Islet precursor cell (in vitro differentiated cells): ENCODE measurements at regions not wholly inside any gene's neighbourhood (a gene's known extent, or its start where the extent isn't known, plus 50 kb on each side); places are given as distances from the start of the nearest gene placed in this dataset.
A peak's percentile ranks its signal among the peaks of the same experiment; 100 is the strongest.

ENCODE experiments used
- DNase-seq: peaks from one replicate; pipeline ENCODE4 v3.0.0-alpha.2; 2018

DNA sequence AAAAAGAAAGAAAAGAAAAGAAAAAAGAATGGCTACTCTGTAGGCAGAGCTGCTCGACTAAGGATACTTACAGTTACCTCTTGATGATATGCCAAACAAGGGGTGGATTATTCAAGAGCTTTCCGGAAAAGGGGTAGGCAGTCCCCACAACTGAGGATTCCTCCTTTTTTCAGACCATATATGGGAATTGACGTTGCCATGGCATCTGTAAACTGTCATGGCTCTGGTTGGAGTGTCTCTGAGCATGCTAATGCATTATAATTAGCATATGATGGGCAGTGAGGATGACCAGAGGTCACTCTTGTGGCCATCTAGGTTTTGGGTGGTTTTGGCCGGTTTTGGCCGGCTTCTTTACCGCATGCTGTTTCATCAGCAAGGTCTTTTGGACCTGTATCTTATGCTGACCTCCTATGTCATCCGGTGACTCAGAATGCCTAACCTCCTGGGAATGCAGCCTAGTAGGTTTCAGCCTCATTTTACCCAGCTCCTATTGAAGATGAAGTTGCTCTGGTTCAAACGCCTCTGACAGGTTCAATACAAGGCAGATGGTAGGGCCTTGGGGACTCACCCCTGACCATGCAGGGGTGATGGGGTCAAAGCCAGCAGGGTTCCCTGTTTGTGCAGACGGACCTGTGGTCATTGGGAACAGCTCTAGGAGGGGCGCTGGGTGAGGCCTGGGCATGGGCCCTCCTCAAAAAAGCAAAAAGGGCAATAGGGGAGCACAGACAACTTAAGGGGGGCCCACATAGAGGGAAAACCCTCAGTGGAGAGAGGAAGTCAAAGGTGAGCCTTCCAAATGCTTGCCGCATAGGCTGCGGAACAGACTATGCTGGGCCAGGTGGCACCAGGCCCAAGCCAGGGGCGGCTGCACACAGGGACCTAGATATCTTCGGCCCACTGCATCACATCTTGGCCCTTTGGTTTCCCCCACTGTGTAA is 251.2 kb upstream of the RAB6C start:
- no peak for DNase-seq

DNA sequence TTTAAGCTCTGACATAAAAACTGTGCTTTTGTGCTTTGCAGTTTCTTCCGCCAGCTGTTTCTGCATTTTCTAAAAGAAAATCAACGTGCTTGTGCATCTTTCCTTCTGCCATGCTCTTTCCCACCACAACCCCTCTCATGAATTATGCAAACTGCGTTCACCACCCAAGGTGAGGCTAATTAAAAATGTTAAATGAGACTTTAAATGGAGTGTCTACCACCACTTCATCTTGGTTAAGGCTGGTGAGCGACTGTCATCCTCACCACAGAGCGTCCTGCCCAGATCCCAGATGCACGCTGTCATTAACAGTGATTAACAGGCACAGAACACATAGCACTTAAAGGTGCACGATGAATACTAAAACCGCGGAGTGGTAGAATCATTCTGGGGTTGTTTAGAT is 250.5 kb upstream of the RAB6C start:
- no peak for DNase-seq

DNA sequence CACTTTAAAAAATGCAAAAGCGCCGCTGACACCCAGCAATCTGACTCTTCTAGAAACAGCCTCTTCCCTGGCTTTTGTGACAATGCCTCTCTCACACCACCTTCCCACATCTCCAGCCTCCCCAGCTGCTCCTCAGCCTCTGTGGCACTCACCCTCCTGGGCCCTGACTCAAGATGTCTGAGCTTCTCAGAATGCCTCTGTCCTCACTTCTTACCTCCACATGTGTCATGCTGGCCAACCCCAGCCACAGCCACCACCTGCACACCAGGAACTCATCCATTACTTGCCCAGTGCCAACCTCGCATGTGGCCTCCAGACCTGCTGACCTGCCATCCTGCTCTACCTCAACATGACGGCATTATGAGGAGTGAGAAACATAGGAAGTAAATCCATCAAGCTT is 249.8 kb upstream of the RAB6C start:
- no peak for DNase-seq

DNA sequence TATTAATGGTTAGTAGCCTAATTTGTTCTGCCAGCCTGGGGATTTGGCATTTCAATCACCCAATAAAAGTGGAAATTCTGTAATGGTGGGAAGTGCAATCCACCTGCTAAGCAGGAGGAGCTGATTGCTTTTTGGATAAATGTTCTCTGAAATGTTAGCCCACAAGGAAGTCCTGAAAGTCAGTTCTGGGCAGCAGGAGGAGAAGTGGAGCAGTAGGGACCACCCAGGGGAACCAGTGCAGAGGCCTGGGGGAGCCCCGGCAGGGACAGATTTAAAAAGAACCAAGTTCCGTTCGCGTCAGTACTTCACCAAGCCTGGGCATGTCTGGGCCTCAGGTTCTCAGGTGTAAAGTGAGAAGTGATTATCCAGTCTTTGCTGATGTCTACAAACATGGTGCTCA is 248.5 kb upstream of the RAB6C start:
- peak; percentile 24 for DNase-seq

DNA sequence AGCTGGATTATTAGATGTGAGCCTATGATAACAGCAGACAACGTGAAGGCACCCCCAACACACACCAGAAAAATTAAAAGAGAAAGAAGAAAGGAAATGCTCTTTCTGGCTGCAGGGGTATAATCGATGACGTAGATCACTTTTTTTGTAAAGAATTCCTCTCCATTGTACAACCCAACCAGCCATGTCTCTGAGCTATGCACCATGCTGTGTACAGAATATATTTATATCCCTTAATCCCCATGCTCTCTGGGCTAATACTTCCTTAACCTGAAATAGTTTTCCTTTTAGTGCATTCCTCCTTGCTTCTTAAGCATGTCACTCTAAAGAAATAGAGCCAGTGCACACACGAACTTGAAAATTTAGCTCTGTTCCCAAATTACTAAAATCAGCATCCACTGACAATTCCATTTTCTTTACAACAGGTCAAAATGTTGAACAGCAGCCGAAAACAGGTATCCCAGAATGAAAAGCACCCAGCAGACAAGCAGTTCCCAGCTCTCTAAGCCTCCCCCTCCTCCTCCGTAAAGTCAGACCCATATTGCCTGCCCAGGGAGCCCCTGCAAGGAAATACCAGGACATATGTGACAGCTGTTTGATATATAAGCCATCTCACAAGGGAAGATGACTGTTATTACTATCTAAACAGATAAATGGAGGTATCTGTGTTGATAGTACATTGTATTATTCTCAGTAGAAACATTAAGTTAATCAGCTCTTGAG is 247.4 kb upstream of the RAB6C start:
- no peak for DNase-seq

DNA sequence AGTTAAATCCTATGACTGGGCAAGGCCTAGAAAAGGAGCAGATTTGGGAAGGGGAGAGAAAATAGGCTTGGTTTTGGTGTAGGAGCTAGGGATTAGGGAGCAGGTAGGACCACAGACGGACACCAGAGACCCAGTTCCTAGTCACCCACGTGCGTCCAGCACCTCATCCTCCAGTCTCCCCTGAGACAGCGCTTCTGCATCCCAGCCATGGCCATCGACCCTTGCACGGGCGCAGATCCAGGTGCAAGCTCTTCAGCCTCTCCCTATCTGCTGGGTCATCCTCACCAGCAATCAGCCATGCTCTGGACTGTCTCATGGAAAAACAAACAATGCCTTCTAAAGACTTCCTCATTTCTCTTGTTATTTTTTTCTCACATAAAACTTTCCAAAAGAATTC is 246.8 kb upstream of the RAB6C start:
- peak; percentile 22 for DNase-seq

DNA sequence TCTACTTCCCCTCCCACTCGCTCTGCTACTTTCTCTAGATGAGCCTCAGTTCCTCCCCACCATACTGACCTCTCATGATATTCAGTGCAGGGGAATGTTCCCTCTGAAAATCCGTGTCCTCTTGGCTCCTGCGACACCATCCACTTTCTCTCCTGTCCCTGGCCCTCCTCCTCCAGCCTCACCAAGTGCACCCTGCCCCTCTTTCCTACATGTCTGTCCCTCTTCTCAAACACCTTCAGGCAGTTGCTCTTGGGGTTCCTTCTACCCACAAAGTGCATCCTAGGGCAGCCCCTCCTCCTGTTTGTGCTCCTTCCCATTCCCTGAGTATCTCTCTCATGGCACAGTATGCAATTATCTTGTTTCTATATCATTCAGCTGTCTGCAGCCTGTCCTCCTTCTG is 246.4 kb upstream of the RAB6C start:
- DNase-seq = peak; percentile 27

DNA sequence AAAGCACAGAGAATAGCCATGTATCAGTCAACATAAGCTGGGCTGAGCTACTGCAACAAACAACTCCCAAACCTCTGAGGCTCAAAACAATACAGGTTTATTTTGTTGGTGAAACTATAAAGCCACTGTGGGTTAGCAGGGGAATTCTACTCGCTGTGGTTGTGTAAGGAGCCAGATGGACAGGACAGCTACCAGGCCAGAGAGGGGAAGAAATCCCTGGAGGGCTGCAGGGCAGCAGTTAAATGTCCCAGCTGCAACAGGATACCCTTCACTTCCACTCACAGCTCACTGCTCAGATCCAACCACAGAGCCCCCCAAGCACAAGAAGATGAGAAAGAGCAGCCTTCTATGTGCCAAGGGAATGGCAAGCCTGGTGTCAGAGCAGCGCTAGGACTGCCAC is 245.9 kb upstream of the RAB6C start:
- DNase-seq = no peak

DNA sequence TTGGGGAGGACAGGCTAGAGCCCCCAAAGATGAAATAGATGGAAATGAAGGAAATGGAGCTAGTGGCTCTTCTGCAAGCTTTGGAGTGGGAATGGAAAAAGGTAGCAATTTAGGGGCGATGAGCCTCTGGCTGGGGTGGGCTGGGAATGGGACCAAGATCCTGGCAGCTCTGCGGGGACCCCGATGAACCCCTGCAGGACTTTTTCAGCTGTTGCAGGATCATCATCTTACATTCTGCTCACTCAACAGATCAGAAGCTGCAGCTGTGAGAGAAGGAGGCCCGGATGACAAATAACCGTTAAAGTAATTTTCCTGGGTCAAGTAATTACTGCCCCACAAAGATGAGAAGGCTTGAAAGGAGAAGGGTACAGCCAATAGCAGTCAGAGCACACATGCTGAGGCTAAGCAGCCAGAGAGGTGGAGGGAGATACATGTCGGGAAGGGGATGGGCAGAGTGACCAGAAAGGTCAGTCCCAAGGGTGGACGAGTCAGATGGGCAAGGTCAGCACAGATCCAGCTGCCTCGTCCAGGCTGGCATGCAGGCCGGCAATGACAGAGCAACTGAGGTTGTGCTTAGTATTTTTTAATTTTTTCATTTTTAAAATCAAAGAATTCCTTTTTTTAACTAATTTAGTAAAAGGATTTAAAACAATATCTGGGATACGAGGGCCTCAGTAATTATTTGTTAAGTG is 245.0 kb upstream of the RAB6C start:
- DNase-seq = peak; percentile 19

DNA sequence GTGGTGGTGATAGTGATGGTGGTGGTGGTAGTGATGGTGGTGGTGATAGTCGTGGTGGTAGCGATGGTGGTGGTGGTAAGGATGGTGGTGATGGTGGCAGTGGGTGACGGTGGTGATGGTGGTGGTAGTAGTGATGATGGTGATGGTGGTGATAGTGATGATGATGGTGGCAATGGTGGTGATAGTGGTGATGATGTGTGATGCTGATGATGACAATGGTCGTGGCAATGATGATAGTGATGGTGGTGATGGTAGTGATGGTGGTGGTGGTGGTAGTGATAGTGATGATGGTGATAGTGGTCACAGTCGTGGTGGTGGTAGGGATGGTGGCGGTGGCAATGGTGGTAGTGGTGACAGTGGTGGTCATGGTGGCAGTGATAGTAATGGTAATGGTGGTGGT is 243.9 kb upstream of the RAB6C start:
- DNase-seq = no peak

DNA sequence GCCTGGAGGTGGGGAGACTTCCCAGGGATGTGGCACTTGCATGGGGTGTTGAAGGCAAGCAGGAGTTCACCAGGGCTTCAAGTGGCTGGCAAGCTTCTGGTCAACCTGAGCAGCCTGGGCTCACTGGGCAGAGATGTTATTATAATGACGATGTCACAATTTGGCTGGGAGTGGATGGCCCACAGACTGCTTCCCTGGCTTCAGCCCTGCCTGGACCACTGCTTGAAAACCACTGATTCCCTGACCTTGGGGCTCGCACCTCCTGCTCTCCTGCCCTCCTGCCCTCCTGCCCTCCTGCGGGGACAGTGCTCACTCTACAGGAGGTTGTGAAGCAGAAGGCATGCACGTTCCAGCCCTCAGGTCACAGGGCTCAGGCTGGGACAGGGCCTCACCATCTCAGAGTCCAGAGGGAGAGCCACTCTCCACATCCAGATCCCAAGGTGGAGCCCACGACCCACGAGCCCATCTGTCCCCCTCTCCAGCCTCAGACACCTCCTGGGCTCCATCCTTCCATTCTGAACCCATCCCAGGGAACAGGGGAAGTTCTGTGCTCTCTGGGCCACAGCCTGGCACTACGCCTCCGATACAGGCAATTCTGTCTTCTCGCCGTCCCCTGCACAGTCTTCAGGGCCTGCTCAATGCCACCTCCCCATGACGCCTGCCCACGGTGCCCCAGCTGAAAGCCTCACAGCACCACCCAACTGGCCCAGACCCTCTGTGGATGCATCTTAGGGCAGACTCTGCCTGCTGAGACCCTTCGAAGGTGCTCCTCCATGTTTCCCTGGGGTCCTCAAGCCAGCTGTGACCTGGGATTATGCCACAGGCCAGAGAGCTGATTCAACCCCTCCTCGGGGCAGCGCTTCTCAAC is 241.6 kb upstream of the RAB6C start:
- peak; percentile 39 for DNase-seq

DNA sequence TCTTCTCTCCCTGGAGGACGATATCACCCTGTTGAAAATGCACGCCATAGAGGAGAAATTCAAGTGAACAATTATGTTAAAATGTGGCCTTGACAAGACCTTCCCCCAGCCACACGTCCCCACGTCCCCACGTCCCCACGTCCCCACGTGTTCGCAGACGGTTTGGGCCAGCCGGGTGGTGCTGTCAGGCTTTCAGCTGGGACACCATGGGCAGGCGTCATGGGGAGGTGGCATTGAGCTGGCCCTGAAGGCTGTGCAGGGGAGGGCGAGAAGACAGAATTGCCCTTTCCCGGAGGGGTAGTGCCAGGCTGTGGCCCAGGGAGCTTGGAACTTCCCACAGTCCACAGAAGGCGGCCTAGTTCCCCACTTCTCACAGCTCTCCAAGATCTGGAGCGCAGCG is 240.7 kb upstream of the RAB6C start:
- DNase-seq = peak; percentile 39

DNA sequence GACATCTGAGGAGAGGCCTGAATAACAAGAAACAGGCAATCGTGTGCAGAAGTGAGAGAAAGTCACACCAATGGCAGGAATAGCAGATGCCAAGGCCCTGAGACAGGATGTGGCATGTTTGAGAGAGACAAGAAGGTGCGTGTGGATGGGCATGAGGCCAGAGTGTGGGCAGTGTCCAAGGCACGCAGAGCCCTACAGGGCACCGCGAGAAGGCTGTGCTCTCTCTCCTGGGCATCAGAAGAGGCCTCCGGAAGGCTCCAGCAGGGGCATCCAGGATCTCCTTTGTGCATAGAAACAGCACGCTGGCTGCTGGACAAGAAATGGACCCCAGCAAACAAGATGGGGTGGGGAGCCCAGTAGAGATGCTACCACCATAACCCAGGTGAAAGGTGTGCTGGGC is 239.0 kb upstream of the RAB6C start:
- DNase-seq = no peak

DNA sequence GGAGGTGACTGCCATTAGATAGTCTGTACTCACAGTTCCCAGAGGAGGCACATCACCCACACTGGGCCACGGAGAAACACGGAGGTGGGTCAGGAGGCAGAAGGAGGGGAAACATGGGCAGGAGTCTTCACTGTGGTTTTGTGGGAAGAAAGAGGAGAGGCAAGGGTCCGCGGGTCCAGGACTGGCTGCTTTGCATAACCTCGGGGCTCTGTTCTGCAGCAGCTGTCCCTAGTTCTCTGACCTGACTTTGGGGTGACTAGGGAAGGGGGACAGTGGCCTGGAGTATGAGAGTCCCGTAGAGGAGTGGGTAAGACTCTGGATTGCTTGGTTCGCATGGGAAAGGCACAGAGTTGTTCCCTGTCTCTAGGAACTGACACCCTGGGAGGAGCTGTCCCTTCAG is 238.3 kb upstream of the RAB6C start:
- DNase-seq = no peak

DNA sequence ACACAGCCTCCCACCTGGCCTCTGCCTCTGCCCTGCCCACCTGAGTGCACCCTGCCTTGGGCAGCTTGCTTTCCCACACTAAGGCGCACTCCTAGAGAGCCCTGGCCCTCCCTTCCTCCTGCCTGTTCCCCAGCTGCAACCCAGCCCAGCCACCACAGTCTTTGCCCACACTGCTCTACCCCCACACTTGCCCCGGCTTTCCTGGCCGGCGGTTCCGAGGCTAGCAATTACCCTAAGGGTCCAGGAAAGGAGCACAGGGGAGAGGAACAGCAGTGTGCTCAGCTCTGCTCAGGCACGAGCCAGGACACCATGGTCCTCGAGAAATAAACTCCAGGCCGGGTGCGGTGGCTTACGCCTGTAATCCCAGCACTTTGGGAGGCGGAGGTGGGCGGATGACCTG is 237.8 kb upstream of the RAB6C start:
- DNase-seq = peak; percentile 49

DNA sequence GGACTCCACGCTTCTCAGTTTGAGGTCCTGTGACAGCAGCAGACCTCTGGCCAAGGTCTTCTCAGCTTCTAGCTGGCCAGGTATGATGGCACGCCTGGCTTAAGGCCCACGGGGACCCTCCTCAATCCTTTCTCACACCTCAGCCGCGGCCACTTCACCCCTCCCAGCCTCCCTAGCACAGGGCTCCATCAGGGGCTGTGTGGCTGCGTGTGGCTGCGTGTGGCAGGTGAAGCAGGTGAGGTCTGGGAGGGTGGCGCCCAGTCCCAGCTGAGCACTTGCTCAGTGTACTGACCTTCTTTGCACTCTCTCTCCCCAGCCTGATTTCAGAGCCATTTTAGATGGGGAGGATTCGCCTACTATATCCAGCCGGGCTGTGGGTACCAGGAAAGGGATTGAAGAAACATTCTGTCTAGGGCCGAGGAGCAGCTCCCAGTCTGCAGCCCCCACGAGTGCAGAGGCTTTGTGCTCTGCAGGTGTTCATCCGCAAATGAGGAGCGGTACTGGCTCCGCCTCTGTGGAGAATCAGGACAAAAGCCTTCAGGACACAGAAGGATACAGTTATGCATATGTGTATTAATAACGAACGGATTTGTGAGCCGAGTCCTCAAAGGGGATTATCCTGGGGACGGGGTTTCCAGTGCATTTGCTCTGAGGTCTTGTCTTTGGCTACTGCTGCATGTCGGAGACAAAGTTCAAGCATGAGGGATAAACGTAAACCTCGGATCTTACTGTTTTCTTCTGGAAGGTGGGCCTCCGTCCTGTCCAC is 236.9 kb upstream of the RAB6C start:
- no peak for DNase-seq

DNA sequence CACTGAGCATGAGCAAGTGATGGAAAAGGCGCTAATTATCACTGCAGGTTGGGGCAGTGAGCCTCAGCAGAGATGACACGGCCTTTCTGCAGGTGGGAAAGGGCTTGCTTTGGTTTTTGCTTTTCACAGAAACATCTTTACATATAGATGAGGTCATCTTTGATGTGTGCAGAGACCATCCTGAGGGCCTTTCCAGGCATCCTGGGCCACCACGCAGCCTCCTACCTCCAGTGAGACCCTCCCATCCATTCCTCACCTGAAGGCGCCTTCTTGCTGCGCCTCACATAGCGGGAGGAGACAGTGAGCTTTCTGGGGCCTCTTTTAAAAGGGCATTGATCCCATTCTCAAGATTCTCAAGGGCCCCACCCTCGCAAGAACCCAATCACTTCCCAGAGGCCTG is 235.3 kb upstream of the RAB6C start:
- DNase-seq = no peak

DNA sequence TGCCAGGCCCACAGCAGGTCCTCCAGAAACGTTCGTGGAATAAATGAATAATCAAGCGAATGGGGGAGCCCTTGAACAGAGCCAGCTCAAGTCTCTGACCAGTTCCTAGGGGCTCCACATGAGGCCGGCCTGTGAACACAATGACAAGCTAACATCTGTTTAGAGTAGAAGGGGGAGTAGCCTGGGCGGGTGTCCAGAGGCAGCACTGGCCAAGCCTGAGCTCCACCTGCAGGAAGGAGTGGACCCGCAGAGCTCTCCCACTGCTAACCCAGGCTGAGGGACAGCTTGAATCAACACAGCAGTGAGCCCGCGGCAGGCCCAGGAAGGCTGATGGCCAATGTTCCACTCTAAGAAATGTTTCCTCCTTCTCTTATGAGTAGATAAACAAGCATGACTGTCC is 234.8 kb upstream of the RAB6C start:
- no peak for DNase-seq

DNA sequence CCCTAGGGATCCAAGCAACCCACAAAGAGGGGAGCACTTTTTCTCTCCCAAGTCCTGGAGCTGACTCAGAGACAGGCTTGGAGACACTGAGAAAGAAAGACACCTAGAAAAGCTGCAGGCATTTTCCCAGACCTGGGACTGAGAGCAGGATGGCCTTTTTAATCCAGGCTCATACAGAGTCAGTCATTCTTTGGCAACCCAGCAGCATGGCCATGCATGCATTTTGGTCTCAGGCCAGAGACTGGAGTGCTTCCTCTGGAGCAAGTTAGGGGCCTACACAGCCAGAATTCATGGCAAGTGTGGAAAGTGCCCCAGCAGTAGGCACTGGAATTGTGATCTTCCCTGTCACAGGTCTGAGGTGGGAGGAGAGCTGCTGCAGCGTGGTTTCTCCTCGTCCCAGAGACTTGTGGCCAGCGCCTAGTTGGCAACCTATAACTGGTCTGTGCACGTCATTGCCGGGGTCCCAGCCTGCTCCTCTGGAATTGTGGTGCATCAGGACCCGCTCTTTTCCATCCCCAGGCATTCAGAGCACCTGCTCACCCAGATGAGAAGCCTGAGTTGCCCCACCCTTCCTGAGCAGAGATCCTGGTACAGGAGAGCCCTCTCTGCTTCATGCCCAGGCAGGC is 231.9 kb upstream of the RAB6C start:
- no peak for DNase-seq

DNA sequence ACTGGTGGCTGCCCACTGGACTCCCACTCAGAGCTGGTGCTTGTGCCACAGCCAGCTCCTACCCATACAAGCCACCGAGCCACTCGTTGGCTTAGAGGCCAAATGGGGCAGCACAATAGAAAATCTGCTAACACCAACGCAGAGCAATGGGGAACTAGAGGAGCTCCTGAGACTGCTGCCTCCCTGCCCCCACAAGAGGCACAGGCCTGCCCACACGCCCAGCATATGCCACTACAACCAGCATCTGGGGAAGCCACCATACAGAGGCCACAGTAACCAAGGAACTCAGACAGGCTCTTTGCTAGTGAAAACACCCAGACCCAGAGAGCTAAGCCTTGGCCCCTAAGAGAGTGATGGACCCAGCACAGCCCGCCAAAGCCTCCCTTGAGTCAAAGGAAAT is 231.2 kb upstream of the RAB6C start:
- DNase-seq = no peak

DNA sequence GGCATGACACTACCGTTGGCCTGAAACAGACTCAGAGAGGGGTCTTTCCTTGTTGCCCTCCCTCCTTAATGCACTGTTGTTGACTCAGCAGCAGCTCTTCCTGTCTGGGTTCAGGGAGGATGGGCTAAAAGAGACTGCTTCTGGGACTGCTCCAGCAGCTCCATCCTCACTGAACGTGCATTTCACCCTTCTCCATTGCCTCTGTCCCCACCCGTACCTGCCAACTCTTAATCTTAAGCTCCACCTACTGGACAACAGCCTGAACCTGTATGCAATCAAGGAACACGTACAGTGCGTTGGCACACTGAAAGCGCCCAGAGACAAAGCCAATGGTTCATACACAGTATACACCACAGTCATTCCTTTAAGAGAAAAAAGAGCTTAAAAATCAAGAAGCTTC is 230.8 kb upstream of the RAB6C start:
- peak; percentile 69 for DNase-seq

DNA sequence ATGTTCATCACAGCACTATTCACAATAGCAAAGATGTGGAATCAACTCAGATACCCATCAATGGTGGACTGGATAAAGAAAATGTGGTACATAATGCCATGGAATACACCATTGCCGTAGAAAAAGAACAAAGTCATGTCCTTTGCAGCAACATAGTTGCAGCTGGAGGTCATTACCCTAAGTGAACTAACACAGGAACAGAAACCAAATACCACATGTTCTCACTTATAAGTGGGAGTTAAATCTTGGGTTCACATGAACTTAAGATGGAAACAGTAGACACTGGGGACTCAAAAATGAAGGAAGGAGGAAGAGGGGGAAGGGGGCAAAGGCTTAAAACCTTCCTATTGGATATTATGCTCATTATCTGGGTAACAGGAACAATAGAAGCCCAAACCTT is 228.1 kb upstream of the RAB6C start:
- no peak for DNase-seq
